ENCODE measurements at regions not wholly inside any gene's neighbourhood (a gene's known extent, or its start where the extent isn't known, plus 50 kb on each side); places are given as distances from the start of the nearest gene placed in this dataset.

- TF ChIP-seq CTCF (IDR thresholded peaks at IDR 0.05): no peak
- no peak for TF ChIP-seq EZH2phosphoT487 (IDR thresholded peaks at IDR 0.05)
- TF ChIP-seq EZH2 (IDR thresholded peaks at IDR 0.05): no peak
Measured at GRCh38 chr13:84238381-84238780, 356.1 kb upstream of the SLITRK1 start.
